Fibroblast of mammary gland (primary cell): ENCODE measurements at regions not wholly inside any gene's neighbourhood (a gene's known extent, or its start where the extent isn't known, plus 50 kb on each side); places are given as distances from the start of the nearest gene placed in this dataset.

Source experiments
- DNase-seq: peaks from one replicate; pipeline ENCODE4 v3.0.0-alpha.2; 2010; ENCODE audit warnings: low read depth
- H3K4me3 ChIP-seq: 2 replicates; pipeline ENCODE4 v1.5.1; 2011; ENCODE audit warnings: low read depth, mild to moderate bottlenecking, low read length, moderate library complexity; ENCODE audit not compliant: control insufficient read depth
- TF ChIP-seq, protein P1 (sequence below): conservative IDR thresholded peaks from 2 replicates; pipeline ENCODE4 v1.5.1; 2011; ENCODE audit warnings: low read depth, low read length, inconsistent platforms; ENCODE audit not compliant: control insufficient read depth, insufficient read depth

DNA sequence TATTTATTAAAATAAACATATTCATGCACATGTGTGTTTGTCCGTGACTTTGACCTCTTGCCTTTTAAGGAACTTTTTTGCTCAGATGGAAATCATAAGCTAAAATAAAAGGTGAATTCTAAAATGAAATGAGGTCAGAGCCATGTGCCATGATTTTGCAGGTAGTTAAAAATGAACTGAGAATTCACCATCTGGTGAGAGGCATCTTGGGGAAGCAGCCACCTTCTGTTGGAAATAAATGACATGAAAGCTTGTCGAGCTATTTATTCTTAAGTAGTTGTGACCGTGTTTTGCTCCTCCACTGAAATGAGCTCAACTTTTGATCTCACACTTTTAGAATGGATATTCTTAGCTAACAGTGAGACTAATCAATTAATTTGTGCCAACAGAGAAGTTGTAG lies 56.8 kb upstream of the CNOT2 start:
- TF ChIP-seq, protein P1, sequence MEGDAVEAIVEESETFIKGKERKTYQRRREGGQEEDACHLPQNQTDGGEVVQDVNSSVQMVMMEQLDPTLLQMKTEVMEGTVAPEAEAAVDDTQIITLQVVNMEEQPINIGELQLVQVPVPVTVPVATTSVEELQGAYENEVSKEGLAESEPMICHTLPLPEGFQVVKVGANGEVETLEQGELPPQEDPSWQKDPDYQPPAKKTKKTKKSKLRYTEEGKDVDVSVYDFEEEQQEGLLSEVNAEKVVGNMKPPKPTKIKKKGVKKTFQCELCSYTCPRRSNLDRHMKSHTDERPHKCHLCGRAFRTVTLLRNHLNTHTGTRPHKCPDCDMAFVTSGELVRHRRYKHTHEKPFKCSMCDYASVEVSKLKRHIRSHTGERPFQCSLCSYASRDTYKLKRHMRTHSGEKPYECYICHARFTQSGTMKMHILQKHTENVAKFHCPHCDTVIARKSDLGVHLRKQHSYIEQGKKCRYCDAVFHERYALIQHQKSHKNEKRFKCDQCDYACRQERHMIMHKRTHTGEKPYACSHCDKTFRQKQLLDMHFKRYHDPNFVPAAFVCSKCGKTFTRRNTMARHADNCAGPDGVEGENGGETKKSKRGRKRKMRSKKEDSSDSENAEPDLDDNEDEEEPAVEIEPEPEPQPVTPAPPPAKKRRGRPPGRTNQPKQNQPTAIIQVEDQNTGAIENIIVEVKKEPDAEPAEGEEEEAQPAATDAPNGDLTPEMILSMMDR: no peak
- DNase-seq: no peak
- H3K4me3 ChIP-seq: no peak overlapping the region

DNA sequence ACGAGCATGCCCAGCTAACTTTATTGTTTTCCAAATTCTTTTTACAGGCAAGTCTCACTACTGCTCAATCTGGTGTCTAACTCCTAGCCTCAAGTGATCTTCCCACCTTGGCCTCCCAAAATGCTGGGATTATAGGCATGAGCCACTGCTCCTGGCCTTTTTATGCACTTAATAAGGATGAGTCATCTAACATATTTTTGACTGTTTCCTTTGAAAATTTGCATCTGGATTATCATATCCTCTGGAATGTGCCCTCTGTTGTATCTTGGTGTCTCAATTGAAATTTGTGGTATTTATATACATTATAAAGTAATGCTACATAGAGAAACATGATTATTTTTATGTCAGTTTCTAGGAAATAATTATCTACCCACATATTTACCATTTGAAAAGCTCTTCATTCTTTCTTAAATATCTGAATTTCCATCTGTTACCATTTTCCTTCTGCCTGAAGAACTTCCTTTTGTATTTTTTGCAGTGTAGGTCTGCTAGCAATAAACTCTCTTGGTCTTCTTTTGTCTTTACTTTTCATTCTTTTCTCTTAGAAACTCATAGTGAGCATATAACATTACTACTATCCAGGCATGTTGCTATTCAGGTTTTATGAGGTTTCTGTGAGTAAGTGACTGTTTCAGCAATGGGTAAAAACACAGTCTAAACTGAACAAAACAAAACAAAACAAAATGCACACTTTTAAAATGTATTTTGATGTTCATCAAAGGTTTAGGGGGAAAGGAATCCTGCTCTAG lies 52.8 kb upstream of the CNOT2 start:
- TF ChIP-seq, protein P1: no peak
- DNase-seq: peak; percentile 40

More for the DNA sequence above, 52.8 kb upstream of the CNOT2 start:
- no peak overlapping the region for H3K4me3 ChIP-seq
